GM23338 (cell line): ENCODE measurements at regions not wholly inside any gene's neighbourhood (a gene's known extent, or its start where the extent isn't known, plus 50 kb on each side); places are given as distances from the start of the nearest gene placed in this dataset.

Source experiments
- ATAC-seq: fragments of 200-7000 bp; cut with Tn5 transposase; 3 replicates; pipeline ENCODE4 v1.9.1; 2020
- DNase-seq: peaks from one replicate; pipeline ENCODE4 v3.0.0-alpha.2; 2015; ENCODE audit warnings: low spot score
- H2AFZ ChIP-seq: fragments of 200-600 bp; sonication (generic); 2 replicates; pipeline ENCODE4 v1.8.0; 2016; ENCODE audit warnings: antibody characterized with exemption, mild to moderate bottlenecking, moderate library complexity
- H3F3A ChIP-seq: fragments of 200-600 bp; sonication (generic); replicated peaks from 2 replicates; pipeline ENCODE4 v1.8.0; 2017; ENCODE audit warnings: antibody characterized with exemption, mixed run types, low read depth
- H3K27ac ChIP-seq: fragments of 200-600 bp; sonication (generic); 2 replicates; pipeline ENCODE4 v1.6.1; 2016; ENCODE audit warnings: low read depth
- H3K27me3 ChIP-seq: fragments of 200-600 bp; sonication (generic); 2 replicates; pipeline ENCODE4 v1.8.0; 2016; ENCODE audit warnings: mild to moderate bottlenecking, mixed run types, moderate library complexity; ENCODE audit not compliant: insufficient read depth
- H3K36me3 ChIP-seq: fragments of 200-600 bp; sonication (generic); 2 replicates; pipeline ENCODE4 v1.8.0; 2016; ENCODE audit warnings: mild to moderate bottlenecking; ENCODE audit not compliant: insufficient read depth
- H3K4me1 ChIP-seq: fragments of 200-600 bp; sonication (generic); 2 replicates; pipeline ENCODE4 v1.8.0; 2016; ENCODE audit warnings: mild to moderate bottlenecking, moderate library complexity; ENCODE audit not compliant: insufficient read depth
- H3K4me2 ChIP-seq: fragments of 200-600 bp; sonication (generic); 2 replicates; pipeline ENCODE4 v1.7.1; 2017; ENCODE audit warnings: mixed run types
- H3K4me3 ChIP-seq: fragments of 200-600 bp; sonication (generic); 2 replicates; pipeline ENCODE4 v1.6.1; 2016; ENCODE audit warnings: mixed run types
- H3K79me2 ChIP-seq: fragments of 200-600 bp; sonication (generic); replicated peaks from 2 replicates; pipeline ENCODE4 v1.8.0; 2017; ENCODE audit warnings: mild to moderate bottlenecking; ENCODE audit not compliant: insufficient read depth
- H3K9me2 ChIP-seq: fragments of 200-600 bp; sonication (generic); 2 replicates; pipeline ENCODE4 v1.8.0; 2017; ENCODE audit not compliant: insufficient read depth
- H4K20me1 ChIP-seq: fragments of 200-600 bp; sonication (generic); replicated peaks from 2 replicates; pipeline ENCODE4 v1.8.0; 2017; ENCODE audit warnings: mild to moderate bottlenecking; ENCODE audit not compliant: insufficient read depth
- H3K27ac Mint-ChIP-seq: 2 replicates; pipeline ENCODE4 v1.8.0; 2020; ENCODE audit warnings: inconsistent platforms, mild to moderate bottlenecking, moderate library complexity, mixed read lengths
- H3K27me3 Mint-ChIP-seq: 3 replicates; pipeline ENCODE4 v1.8.0; 2022; ENCODE audit warnings: low read depth, mild to moderate bottlenecking, moderate library complexity, mixed read lengths, inconsistent platforms; ENCODE audit not compliant: insufficient read depth, poor library complexity
- H3K36me3 Mint-ChIP-seq: 3 replicates; pipeline ENCODE4 v1.8.0; 2021; ENCODE audit warnings: low read depth, mild to moderate bottlenecking, inconsistent platforms, moderate library complexity, mixed read lengths
- H3K4me1 Mint-ChIP-seq: 3 replicates; pipeline ENCODE4 v1.8.0; 2020; ENCODE audit warnings: mild to moderate bottlenecking, inconsistent platforms, mixed read lengths
- H3K4me3 Mint-ChIP-seq: 3 replicates; pipeline ENCODE4 v1.8.0; 2021; ENCODE audit warnings: moderate library complexity, mild to moderate bottlenecking, inconsistent platforms, mixed read lengths
- H3K9me3 Mint-ChIP-seq: 3 replicates; pipeline ENCODE4 v1.8.0; 2020; ENCODE audit warnings: moderate library complexity, mild to moderate bottlenecking, inconsistent platforms, mixed read lengths
- CREB1 ChIP-seq: fragments of 250-450 bp; sonication (Bioruptor Pico); IDR thresholded peaks from 2 replicates; pipeline ENCODE4 v1.5.0; 2020; ENCODE audit warnings: low read depth, mild to moderate bottlenecking, moderate library complexity
- EZH2 ChIP-seq: fragments of 200-600 bp; sonication (generic); IDR thresholded peaks from one replicate; pipeline ENCODE4 v1.8.0; 2017; ENCODE audit warnings: antibody characterized with exemption, mild to moderate bottlenecking, low read depth; ENCODE audit not compliant: unreplicated experiment
- EZH2phosphoT487 ChIP-seq: fragments of 200-600 bp; sonication (generic); IDR thresholded peaks from one replicate; pipeline ENCODE4 v1.8.1; 2018; ENCODE audit warnings: antibody characterized with exemption; ENCODE audit not compliant: unreplicated experiment
- JUNB ChIP-seq: IDR thresholded peaks from one replicate; pipeline ENCODE4 v1.6.1; 2016; ENCODE audit warnings: antibody characterized with exemption; ENCODE audit not compliant: unreplicated experiment
- NANOG ChIP-seq: IDR thresholded peaks from 2 replicates; pipeline ENCODE4 v1.6.1; 2016; ENCODE audit warnings: antibody characterized with exemption, borderline replicate concordance
- POLR2AphosphoS5 ChIP-seq: IDR thresholded peaks from 2 replicates; pipeline ENCODE4 v1.6.1; 2016; ENCODE audit warnings: antibody characterized with exemption, low read depth
- STAT1 ChIP-seq: IDR thresholded peaks from one replicate; pipeline ENCODE4 v1.6.1; 2016; ENCODE audit warnings: antibody characterized with exemption; ENCODE audit not compliant: unreplicated experiment
- ZNF114 ChIP-seq: fragments of 250-450 bp; sonication (Bioruptor Pico); IDR thresholded peaks from 2 replicates; pipeline ENCODE4 v1.5.0; 2020; ENCODE audit warnings: mild to moderate bottlenecking, moderate library complexity
- ZNF331 ChIP-seq: fragments of 250-450 bp; sonication (Bioruptor Pico); IDR thresholded peaks from 2 replicates; pipeline ENCODE4 v1.5.0; 2020; ENCODE audit warnings: low read depth, mild to moderate bottlenecking, moderate library complexity
- TF ChIP-seq, protein P1 (sequence below): fragments of 250-450 bp; sonication (Bioruptor Pico); IDR thresholded peaks from 2 replicates; pipeline ENCODE4 v1.5.0; 2020; ENCODE audit warnings: mild to moderate bottlenecking, moderate library complexity
- TF ChIP-seq, protein P2 (sequence below): IDR thresholded peaks from one replicate; pipeline ENCODE4 v1.6.1; 2018; ENCODE audit warnings: antibody characterized with exemption; ENCODE audit not compliant: unreplicated experiment
- TF ChIP-seq, protein P3 (sequence below), 2 experiments: fragments of 200-600 bp in 1 of 2; sonication (generic) in 1 of 2; conservative IDR thresholded peaks; 2 replicates each; pipeline versions ENCODE4 v1.5.1 to v1.6.1; 2016 to 2017; ENCODE audit warnings: antibody characterized with exemption in 2 of 2, low read depth in 2 of 2, mild to moderate bottlenecking in 2 of 2, moderate library complexity in 1 of 2
- TF ChIP-seq, protein P4 (sequence below): IDR thresholded peaks from 2 replicates; pipeline ENCODE4 v1.6.1; 2016; ENCODE audit warnings: antibody characterized with exemption

DNA sequence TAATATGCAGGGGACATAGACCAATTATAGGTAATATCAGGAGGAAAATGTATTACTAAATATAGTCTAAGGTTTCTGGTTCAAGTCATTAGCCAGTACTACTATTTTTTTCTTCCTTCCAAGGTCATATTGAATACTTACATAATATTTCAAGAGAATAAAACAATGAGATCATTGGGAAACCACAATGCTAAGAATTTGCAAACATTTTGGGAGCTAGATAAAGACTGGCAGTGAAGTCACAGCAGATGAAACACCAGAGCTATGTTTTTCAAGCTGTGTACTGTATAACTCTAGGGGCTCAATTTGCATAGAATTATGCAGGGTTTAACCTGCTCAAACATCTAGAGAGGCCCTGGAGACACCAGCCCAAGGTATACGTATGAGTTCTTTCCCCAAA lies 80.5 kb upstream of the KCNH7 start:
- Histone ChIP-seq H3K27me3 (no peaks in the 10 kb centered on the region), H3K4me1 (no peaks in the 10 kb centered on the region), H3K79me2 (no peaks in the 10 kb centered on the region), H3K9me2 (peaks cover 8% of the 10 kb centered on the region; the same call in 1 of the 2 replicates), H3K4me2 (no peak overlapping the region), H3K36me3 (no peaks in the 10 kb centered on the region), H2AFZ (no peak overlapping the region), H4K20me1 (no peaks in the 10 kb centered on the region), H3K27ac (no peak overlapping the region), H3F3A (no peaks in the 10 kb centered on the region), H3K4me3 (no peak overlapping the region)
- no peak for TF ChIP-seq JUNB
- TF ChIP-seq, protein P1, sequence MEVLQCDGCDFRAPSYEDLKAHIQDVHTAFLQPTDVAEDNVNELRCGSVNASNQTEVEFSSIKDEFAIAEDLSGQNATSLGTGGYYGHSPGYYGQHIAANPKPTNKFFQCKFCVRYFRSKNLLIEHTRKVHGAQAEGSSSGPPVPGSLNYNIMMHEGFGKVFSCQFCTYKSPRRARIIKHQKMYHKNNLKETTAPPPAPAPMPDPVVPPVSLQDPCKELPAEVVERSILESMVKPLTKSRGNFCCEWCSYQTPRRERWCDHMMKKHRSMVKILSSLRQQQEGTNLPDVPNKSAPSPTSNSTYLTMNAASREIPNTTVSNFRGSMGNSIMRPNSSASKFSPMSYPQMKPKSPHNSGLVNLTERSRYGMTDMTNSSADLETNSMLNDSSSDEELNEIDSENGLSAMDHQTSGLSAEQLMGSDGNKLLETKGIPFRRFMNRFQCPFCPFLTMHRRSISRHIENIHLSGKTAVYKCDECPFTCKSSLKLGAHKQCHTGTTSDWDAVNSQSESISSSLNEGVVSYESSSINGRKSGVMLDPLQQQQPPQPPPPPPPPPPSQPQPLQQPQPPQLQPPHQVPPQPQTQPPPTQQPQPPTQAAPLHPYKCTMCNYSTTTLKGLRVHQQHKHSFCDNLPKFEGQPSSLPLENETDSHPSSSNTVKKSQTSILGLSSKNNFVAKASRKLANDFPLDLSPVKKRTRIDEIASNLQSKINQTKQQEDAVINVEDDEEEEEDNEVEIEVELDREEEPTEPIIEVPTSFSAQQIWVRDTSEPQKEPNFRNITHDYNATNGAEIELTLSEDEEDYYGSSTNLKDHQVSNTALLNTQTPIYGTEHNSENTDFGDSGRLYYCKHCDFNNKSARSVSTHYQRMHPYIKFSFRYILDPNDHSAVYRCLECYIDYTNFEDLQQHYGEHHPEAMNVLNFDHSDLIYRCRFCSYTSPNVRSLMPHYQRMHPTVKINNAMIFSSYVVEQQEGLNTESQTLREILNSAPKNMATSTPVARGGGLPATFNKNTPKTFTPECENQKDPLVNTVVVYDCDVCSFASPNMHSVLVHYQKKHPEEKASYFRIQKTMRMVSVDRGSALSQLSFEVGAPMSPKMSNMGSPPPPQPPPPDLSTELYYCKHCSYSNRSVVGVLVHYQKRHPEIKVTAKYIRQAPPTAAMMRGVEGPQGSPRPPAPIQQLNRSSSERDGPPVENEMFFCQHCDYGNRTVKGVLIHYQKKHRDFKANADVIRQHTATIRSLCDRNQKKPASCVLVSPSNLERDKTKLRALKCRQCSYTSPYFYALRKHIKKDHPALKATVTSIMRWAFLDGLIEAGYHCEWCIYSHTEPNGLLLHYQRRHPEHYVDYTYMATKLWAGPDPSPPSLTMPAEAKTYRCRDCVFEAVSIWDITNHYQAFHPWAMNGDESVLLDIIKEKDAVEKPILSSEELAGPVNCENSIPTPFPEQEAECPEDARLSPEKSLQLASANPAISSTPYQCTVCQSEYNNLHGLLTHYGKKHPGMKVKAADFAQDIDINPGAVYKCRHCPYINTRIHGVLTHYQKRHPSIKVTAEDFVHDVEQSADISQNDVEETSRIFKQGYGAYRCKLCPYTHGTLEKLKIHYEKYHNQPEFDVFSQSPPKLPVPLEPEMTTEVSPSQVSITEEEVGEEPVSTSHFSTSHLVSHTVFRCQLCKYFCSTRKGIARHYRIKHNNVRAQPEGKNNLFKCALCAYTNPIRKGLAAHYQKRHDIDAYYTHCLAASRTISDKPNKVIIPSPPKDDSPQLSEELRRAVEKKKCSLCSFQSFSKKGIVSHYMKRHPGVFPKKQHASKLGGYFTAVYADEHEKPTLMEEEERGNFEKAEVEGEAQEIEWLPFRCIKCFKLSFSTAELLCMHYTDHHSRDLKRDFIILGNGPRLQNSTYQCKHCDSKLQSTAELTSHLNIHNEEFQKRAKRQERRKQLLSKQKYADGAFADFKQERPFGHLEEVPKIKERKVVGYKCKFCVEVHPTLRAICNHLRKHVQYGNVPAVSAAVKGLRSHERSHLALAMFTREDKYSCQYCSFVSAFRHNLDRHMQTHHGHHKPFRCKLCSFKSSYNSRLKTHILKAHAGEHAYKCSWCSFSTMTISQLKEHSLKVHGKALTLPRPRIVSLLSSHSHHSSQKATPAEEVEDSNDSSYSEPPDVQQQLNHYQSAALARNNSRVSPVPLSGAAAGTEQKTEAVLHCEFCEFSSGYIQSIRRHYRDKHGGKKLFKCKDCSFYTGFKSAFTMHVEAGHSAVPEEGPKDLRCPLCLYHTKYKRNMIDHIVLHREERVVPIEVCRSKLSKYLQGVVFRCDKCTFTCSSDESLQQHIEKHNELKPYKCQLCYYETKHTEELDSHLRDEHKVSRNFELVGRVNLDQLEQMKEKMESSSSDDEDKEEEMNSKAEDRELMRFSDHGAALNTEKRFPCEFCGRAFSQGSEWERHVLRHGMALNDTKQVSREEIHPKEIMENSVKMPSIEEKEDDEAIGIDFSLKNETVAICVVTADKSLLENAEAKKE, result no peak
- no peak for TF ChIP-seq ZNF331 (CRISPR knock-in tag)
- no peak for TF ChIP-seq POLR2AphosphoS5
- TF ChIP-seq, protein P2, sequence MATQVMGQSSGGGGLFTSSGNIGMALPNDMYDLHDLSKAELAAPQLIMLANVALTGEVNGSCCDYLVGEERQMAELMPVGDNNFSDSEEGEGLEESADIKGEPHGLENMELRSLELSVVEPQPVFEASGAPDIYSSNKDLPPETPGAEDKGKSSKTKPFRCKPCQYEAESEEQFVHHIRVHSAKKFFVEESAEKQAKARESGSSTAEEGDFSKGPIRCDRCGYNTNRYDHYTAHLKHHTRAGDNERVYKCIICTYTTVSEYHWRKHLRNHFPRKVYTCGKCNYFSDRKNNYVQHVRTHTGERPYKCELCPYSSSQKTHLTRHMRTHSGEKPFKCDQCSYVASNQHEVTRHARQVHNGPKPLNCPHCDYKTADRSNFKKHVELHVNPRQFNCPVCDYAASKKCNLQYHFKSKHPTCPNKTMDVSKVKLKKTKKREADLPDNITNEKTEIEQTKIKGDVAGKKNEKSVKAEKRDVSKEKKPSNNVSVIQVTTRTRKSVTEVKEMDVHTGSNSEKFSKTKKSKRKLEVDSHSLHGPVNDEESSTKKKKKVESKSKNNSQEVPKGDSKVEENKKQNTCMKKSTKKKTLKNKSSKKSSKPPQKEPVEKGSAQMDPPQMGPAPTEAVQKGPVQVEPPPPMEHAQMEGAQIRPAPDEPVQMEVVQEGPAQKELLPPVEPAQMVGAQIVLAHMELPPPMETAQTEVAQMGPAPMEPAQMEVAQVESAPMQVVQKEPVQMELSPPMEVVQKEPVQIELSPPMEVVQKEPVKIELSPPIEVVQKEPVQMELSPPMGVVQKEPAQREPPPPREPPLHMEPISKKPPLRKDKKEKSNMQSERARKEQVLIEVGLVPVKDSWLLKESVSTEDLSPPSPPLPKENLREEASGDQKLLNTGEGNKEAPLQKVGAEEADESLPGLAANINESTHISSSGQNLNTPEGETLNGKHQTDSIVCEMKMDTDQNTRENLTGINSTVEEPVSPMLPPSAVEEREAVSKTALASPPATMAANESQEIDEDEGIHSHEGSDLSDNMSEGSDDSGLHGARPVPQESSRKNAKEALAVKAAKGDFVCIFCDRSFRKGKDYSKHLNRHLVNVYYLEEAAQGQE, result no peak
- TF ChIP-seq ZNF114 (CRISPR knock-in tag), result no peak
- no peak for TF ChIP-seq EZH2phosphoT487
- no peak for TF ChIP-seq NANOG
- TF ChIP-seq, protein P3, sequence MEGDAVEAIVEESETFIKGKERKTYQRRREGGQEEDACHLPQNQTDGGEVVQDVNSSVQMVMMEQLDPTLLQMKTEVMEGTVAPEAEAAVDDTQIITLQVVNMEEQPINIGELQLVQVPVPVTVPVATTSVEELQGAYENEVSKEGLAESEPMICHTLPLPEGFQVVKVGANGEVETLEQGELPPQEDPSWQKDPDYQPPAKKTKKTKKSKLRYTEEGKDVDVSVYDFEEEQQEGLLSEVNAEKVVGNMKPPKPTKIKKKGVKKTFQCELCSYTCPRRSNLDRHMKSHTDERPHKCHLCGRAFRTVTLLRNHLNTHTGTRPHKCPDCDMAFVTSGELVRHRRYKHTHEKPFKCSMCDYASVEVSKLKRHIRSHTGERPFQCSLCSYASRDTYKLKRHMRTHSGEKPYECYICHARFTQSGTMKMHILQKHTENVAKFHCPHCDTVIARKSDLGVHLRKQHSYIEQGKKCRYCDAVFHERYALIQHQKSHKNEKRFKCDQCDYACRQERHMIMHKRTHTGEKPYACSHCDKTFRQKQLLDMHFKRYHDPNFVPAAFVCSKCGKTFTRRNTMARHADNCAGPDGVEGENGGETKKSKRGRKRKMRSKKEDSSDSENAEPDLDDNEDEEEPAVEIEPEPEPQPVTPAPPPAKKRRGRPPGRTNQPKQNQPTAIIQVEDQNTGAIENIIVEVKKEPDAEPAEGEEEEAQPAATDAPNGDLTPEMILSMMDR (conservative IDR thresholded peaks at IDR 0.05; ENCODE audit: low read depth in 2 of 2), result no peak
- TF ChIP-seq, protein P4, sequence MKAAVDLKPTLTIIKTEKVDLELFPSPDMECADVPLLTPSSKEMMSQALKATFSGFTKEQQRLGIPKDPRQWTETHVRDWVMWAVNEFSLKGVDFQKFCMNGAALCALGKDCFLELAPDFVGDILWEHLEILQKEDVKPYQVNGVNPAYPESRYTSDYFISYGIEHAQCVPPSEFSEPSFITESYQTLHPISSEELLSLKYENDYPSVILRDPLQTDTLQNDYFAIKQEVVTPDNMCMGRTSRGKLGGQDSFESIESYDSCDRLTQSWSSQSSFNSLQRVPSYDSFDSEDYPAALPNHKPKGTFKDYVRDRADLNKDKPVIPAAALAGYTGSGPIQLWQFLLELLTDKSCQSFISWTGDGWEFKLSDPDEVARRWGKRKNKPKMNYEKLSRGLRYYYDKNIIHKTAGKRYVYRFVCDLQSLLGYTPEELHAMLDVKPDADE, result no peak
- no peak for TF ChIP-seq EZH2
- no peak for TF ChIP-seq CREB1 (CRISPR knock-in tag)
- no peak for TF ChIP-seq STAT1
- Mint-ChIP-seq H3K4me3 (no peak overlapping the region), H3K9me3 (peaks cover 2% of the 10 kb centered on the region; the same call in 1 of the 3 replicates), H3K27me3 (peaks cover 3% of the 10 kb centered on the region), H3K4me1 (no peaks in the 10 kb centered on the region), H3K27ac (no peak overlapping the region), H3K36me3 (no peaks in the 10 kb centered on the region; the same call in 2 of the 3 replicates)
- DNase-seq (no peak), ATAC-seq (no peak)
